ENCODE measurements at regions not wholly inside any gene's neighbourhood (a gene's known extent, or its start where the extent isn't known, plus 50 kb on each side); places are given as distances from the start of the nearest gene placed in this dataset.

- TF ChIP-seq PTRF (tag; IDR thresholded peaks at IDR 0.05) (no peak), ZKSCAN8 (CRISPR knock-in tag; IDR thresholded peaks at IDR 0.05) (no peak), PHF21A (IDR thresholded peaks at IDR 0.05; ENCODE audit: borderline replicate concordance, low read depth) (no peak), PATZ1 (CRISPR knock-in tag; IDR thresholded peaks at IDR 0.05; ENCODE audit: borderline replicate concordance) (no peak), ZSCAN29 (IDR thresholded peaks at IDR 0.05) (no peak), EZH2 (IDR thresholded peaks at IDR 0.05; ENCODE audit: borderline replicate concordance, low read depth, low read length) (no peak), ZNF232 (CRISPR knock-in tag; IDR thresholded peaks at IDR 0.05) (no peak), ZNF12 (CRISPR knock-in tag; IDR thresholded peaks at IDR 0.05) (no peak)
These were observed 126.1 kb downstream of the IRX5 start for GRCh38 chr16:55056585-55057401.

Data from K562 (cell line).